COLO668 (cell line): ENCODE measurements at regions not wholly inside any gene's neighbourhood (a gene's known extent, or its start where the extent isn't known, plus 50 kb on each side); places are given as distances from the start of the nearest gene placed in this dataset.

Experiments
- DNase-seq: peaks from one replicate; lab custom pipeline; 2025; ENCODE audit not compliant: unreplicated experiment; lab: John Stamatoyannopoulos, UW

DNA sequence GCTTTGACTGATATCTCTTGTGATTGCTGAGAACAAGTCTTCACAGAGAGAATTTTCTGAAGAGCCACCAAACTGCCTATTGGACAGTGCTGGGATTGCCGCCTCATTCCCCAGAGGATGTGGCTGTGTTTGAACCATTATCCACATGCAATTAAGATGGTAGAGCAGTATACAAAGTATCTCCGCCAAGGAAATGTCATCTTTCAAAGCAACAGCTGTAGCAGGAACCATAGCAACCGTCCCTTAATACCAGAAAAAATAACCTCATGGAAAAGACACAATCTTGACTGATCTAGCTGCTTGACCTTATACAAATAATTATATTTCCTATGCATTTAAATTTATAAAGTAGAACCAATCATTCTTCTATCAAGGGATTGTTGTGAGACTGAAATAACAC, 772.6 kb upstream of the FAM98A start:
- DNase-seq: no peak

DNA sequence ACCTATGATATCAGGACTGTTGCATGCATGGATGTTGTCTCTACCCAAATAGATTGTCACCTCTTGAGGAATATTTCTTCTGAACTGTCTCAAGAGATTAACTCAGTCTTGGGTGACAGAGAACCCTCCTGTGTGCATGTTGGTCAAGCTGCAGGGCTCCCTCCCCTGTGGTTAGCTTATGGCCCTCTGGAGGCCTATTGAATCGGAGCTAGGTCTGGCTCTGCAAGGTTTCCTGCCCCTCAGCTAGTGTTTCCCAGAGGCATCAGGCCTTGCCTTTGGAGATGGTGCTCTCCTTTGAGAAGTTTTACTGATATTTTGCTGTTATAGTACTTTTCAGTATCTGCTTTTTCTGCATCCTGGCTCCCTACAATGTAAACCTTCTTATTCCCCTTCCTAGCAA, 769.2 kb upstream of the FAM98A start:
- no peak for DNase-seq

DNA sequence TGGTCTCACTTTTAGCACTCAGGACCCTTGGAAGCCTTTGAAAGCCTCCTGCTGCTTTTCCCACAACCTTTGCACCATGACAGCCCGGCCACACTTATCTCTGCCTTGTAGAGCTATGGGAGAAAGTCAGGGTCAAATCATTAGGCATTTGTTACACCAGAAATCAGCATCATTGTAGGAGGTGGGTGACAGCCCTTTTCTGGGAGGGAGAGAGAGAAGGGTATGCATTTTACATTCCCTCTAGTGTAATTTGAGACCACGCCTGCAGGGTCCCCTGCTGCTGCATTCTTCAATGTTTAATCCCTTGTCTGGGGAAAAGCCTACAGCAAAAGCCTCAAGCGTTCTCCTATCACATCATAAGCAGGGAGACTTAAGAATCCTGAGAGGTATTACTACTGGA, 766.8 kb upstream of the FAM98A start:
- no peak for DNase-seq

DNA sequence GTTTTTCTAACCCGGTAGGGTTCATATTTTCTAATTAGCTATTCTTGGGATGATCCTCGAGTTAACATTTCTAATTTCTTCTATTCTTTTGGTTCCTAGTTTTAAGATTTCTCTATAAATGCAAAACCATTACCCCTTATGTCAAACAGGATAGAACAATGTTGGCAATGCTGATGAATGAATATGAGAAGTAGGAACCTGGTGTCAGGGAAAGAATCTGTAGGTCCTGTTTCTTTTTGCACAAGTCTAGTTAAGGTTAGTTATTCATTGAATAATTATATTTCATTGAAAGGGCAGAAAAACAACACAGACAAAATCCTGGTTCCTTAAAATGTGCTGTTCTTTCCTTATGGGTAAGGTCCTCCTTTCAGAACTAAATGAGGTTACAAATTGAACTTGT, 766.4 kb upstream of the FAM98A start:
- no peak for DNase-seq

DNA sequence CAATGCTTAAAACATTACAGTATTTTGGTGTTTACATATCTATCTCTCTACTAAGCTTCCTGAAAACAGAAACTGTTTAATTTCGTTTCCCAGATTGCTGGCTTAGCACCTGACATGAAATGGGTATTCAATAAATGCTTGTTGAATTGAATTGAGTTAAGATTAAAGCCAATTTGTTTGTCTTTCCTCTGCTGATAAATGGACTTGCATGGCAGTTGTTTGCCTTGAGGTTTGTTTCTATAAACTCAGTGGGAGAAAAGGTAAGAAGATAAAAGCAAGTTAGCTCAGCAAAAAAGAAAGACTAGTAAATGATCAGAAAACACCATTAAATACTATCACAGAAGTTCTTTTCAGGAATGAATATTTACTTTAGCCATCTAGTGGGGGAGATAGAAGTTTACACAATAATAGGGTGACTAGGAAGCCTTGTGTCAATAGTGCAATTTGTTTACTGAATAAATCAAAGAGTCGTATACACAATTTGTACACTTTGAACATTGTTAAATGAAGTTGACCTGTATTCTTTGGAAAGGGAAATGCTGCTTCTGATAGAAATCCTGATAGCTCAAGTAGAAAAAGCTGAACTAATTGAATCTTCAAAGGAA, 754.5 kb upstream of the FAM98A start:
- no peak for DNase-seq

DNA sequence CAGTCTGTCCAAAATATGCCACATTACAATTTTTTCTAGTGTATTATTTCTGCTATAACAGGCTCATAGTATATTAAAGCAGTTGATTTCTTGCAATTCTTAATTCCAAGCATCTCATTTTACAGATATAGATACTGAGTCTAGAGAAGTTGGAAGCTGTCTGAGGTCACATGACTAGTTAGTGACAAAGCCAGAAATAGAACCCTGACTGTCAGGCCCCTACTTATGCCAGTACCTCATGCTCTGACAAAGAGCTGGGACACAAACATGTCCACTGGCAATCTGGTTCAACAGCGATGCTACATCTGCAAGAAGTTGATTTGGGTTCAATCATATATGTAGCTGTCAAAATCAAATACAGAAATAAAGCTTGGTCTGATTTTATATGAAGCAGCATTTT, 750.4 kb upstream of the FAM98A start:
- no peak for DNase-seq

DNA sequence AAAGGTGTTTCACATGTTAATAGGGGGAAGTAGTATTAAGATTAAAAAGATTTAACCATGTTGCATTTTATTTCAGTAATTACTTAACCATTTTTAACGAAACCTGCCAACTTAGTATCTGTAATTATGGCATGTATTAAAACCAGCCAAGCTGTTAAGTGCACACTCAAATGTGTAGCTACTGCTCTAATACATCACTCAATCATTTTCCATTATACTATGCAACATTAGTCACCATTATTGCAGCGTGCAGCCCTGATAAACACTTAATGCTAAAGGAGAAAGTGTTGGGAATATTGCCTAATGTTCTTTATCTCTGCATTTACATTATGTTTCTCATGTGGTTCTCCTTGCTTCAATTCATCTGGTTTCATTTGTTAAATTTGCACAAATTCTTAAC, 745.9 kb upstream of the FAM98A start:
- no peak for DNase-seq

DNA sequence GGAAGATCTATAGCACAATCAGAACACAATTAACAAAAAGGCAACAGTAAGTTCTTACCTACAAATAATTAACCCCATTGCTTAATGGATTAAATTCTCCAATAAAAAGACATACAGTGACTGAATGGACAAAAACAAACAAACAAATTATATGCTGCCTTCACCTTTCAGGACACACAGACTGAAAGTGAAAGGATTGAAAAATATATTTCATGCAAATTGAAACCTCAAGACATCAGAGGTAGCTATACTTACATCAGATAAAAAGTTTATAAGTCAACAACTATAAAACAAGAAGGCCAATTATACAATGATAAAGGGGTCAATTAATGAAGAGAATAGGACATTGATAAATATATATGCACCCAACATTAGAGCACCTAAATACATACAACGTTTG, 741.2 kb upstream of the FAM98A start:
- no peak for DNase-seq

DNA sequence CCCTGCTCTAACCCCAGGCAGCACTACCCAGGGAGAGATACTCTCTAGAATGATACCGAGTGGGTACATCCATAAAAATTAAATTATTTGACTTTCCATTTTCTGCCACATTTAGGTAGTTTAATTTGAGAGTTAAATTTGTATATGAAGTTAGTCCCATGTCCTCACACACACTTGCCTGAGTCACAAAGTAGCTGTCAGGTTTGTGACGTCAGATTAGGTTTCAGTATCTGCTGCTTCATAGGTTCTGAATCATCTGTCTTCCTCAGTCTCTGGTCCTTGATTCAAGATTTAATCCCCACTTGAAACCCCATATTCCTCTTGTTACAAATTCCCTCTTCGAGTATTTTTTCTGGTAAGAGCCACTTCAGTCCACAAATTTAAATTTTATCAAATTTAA, 738.6 kb upstream of the FAM98A start:
- no peak for DNase-seq

DNA sequence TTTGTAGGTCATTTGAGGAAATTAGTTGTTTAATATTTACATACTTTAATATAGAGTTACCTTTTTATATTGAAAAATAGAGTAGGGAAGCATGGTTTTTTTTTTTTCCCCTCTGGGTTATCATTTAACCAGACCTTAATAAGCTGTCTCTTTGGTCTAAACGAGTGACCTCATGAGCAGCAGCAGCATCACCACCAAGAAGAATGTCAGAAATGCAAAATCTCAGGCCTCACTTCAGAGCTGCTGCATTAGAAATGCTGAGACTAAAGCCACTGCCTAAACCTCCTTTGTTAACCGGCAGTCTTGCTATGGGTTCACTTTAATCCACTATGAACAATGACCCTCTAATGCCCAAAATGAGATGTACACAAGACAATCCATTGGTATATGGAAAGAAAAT, 733.7 kb upstream of the FAM98A start:
- DNase-seq: no peak

DNA sequence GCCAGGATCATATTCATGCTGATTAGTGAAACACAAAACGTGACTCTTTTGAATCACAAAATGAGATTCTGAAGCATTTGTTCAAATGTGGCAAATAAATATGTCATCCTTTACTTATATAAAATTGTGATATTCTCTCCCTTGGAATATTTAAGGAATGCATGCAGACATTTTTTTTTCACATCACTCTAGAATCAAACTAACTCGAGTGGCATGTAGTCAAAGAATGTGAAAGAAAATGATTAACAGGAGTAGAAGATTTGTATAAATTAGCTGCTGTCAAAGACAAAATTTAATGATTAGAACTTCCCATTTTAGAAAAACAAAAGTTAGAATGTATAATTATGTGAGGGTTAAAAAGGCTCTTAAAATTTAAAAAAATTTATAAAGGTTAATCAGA, 721.0 kb upstream of the FAM98A start:
- no peak for DNase-seq

DNA sequence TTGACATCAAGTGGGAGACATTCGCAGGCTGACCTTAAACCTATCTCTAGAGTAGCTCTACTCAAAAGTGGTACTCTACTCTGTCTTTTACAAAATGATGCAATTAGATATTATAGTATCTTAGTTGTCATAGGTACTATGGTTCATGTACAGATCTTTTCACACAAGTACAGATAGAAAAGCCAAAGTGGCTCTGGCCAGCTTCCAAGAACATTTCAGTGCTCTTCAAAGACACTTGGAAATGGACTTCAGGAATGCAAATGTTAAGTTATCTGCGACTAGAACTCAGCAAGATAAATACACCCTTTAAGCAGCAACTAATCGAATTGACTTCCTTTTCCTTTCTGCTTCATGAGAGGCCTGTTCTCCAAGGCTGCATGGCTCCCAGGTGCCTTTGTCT, 718.7 kb upstream of the FAM98A start:
- DNase-seq: no peak

DNA sequence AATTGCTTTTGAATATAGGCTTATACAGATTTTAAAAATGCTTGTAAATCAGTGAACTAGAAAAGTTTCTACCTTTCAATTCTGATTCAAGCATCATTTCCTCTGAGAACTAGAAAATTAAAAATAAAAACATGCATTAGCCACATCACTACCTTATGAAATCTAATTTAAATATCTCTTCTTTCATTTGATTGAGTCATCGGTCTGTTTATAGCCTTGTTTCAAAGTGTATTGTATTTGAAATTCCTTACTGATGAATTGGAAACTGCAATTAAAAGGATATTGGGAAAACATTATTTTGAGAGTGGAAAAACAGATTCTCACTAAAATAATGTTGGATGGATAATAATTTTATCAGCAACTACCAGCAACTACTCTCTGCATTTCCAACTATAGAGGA, 717.7 kb upstream of the FAM98A start:
- no peak for DNase-seq

DNA sequence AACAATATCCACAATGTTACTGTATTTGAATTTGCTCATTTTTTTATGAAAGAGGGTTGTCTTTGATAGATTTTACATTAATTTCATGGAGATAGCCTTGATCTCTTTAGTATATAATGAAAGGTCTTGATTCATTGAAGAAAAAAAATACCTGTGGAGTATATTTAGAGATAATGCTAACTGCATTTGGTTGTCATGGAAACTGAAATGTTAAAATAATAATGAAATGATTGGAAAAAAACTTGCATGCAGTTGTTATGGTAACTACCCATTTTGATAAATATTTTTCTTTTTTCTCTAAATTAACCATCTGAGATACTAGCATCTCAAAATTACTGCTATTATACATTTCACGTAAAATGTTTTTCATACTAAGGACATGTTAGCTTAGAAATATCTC, 712.7 kb upstream of the FAM98A start:
- DNase-seq: no peak

DNA sequence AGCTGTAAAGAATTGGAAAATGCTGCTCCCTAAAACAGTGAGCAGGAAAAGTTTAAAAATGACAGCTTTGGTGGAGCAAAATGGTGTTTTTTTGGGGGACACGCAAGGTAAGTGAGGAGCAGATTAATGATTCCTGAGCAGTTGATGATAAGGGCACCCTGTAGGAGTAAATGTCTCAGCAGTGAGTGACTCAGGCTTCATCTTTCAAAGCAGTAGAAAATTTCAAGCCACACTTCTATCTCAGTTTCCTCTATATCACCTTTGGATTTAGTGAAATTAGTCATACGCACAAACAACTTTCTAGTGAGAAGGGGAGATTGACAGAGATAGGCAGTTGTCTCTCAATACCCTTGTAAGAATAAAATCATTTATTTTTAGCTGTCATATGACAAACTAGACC, 709.0 kb upstream of the FAM98A start:
- DNase-seq: no peak

DNA sequence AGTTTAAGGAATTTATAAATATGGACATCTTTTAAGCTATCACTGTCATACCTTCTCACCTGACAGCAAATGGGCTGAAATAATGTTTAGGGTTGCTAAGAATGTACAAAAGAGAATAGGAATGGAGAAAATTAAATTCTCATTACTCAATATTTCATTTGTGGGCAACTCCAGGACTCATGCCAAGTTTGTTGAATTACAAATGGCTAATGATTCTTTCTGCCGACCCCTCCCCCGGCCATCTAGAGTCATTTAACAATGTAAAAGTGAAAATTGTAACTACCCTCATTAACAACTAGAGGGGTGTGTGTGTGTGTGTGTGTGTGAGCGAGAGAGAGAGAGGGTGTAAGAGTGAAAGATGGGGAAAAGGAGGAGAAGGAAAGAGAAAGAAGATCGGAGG, 708.5 kb upstream of the FAM98A start:
- no peak for DNase-seq

DNA sequence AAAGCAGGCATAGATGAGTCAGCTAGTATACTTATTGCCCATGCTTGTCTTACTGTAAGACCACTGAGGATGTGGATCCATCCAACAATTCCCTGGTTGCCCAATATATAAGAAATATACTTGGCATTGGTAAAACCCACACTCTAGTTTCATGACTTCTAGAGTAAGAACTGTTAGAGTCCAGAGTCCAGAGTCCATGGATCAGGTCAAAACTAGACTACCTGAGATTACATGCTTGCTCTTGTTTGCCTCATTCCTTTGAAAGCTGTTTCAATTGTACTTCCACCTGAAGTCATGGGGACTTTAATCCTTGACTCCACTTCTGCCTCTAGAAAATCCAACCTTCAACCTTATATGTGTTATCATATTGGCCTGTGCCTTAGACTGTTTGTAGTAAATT, 707.6 kb upstream of the FAM98A start:
- DNase-seq: no peak

DNA sequence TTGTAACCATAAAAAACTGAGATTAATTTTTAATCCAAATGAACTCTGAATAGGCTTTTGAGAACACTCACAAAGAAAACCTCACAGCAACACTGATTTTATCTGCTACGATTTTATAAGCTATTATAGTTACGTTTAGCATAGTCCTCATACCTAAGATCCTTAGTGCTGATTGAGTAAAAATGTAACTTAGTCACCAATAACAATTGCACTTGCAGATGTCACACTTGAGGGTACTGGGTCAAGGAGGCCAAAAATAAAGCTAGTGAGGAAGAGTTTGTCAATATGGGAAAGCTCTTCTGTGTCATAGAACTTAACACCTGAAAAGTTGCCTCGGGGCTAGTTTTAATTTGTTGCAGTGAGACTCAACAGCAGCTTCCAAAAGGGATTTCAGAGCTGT, 706.5 kb upstream of the FAM98A start:
- no peak for DNase-seq

DNA sequence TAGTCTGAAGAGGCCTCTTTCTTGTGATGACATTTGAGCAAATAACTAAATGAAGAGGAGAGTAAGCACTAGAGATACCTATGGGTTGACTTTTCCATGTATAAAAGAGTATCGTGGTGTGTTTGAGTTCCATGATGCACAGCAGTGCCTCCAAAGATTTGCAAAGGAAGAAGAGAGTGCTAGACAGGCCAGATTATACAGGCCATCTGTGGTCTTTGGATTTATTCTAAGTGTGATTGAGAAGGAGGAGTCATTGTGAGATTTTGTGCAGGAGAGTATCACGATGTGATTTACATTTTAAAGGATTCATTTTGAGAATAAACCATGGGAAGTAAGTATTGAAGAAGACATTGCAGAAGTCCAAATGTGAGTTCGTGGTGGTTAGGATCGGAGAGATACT, 695.9 kb upstream of the FAM98A start:
- DNase-seq: no peak

DNA sequence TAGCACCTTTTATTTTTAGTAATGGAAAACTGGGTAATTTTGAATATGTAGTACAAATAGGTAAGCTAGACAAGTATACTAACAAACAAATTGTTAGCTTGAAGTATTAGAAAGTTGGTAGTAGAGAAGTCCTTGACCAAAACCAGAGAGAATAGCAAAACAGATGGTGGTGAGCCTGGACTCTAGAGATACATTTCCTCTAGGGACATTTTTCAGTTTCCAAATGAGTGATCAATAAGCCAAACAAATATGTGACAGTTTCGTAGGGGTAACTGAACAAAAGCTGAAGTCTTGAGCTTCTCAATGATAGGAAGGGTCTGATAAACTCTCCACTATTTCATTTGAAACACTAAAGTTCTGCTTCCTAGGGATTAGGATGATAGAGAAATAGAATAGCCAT, 692.0 kb upstream of the FAM98A start:
- DNase-seq: no peak

DNA sequence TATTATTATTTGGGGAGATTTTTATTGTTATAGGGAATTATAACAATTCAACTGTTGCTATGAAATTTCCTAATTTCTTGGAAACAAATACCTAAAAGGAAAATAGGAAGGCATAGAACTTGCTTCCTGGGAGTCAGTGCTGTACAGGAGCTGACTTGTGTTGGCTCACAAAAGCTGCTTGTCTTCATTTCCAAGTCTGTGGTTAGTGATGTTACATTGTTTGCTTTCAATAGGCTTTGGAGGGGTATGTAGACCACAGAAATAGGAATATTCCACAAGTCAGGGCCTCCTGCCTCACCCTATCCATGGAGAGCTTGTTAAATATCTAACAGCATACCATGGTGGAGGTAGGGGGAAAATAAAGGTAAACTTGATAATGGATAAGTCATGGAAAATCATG, 688.9 kb upstream of the FAM98A start:
- no peak for DNase-seq

DNA sequence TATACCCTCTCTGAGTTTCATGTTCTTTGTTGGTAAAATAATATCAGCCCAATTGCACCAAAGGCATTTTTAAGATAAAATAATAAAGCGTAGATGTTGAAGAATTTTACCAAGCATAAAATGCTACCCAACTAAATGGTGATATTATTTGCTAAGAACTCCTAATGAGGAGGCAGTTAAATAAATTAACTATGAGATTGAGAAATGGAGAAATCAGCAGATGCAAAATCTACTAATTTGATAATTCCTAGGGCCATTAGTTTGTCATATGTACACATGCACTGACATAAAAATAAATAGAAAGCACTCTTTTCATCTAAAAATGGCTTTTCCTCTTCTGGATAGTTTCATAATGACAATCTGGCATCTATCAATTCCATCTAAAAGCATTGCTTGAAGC, 681.5 kb upstream of the FAM98A start:
- DNase-seq: no peak

DNA sequence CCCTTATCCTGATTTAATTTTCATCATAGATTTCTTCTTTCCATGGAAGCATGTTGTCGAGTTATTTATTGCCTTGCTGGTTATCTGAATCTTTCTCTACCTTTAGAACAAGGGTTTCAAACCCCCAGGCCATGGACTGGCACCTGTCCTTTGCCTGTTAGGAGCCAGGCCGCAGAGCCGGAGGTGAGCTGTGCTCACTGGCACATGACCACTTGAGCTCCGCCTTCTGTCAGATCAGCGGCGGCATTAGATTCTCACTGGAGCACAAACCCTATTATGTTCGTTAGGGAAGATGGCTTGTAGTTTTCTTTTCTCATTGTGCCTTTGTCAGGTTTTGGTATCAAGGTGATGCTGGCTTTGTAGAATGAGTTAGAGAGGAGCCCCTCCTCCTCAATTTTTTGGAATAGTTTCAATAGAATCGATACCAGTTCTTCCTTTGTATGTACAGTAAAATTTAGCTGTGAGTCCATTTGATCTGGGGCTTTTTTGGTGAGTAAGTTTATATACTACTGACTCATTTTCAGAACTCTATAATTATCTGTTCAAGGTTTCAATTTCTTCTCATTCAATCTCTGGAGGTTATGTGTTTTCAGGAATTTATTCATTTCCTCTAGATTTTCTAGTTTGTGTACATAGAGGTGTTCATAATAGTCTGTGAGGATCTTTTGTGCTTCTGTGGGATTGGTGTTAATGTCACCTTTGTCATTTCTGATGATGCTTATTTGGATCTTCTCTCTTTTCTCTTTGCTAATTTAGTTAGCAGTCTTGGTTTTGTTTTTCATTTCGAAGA, 668.0 kb upstream of the FAM98A start:
- DNase-seq: no peak
